Gastroesophageal sphincter (tissue), 3 donors: ENCODE measurements at regions not wholly inside any gene's neighbourhood (a gene's known extent, or its start where the extent isn't known, plus 50 kb on each side); places are given as distances from the start of the nearest gene placed in this dataset.

Experiments
- CTCF ChIP-seq, 4 experiments: fragments of 200-600 bp in 2 of 4; fragments of 450-650 bp in 2 of 4; sonication (generic) in 1 of 4; IDR thresholded peaks; one replicate each; pipeline ENCODE4 v1.5.1; 2017 to 2019; ENCODE audit warnings: antibody characterized with exemption in 4 of 4, mild to moderate bottlenecking in 2 of 4, moderate library complexity in 2 of 4
- EP300 ChIP-seq: sonication (generic); formaldehyde crosslinking; IDR thresholded peaks from one replicate; pipeline ENCODE4 v1.6.1; 2017; ENCODE audit warnings: antibody characterized with exemption, mild to moderate bottlenecking

DNA sequence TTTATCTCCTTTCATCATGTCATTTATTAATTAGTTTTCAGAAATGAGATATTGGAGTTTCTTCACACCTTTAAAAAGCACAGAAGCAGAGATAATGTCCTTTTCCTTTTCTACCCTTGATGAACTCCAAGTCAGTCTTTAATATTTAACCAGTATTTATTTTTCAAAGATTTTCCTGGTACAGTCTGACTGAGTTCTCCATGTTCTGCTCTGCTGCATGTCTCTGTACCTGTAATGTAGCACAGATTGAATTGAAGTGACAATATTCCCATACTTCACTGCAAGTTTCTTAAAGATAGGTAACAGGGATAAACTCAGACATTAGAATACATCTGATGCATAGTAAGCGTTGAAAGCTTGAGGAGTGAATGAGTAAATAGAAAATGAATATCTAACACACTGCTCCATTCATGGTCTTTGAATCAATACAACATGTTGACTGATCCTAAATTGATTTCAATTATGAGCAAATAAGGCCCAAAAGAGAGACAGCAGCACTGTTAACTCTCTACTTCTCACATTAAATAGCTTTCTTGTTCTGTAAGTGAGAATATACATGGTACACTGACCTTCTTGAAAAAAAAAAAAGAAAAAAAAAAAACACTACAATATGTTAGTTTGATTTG lies 1323.6 kb upstream of the PRR20A start:
- TF ChIP-seq CTCF (IDR thresholded peaks at IDR 0.05), result no peak
- TF ChIP-seq EP300, result no peak
